ENCODE measurements at regions not wholly inside any gene's neighbourhood (a gene's known extent, or its start where the extent isn't known, plus 50 kb on each side); places are given as distances from the start of the nearest gene placed in this dataset.
"Not testable (repeated sequence)": the region's sequence is repeated elsewhere in the genome, so short reads cannot be mapped to it uniquely, and the experiment has no call there.

- intact Hi-C loops (cut with micrococcal nuclease), result no loop called here
- no peak overlapping the region for H3K9ac ChIP-seq (ENCODE audit: low read length)
- Mint-ChIP-seq H3K4me3 (no peak overlapping the region), H3K27ac (no peak overlapping the region), H3K9me3 (ENCODE audit: insufficient read depth) (no peaks in the 10 kb centered on the region), H3K27me3 (no peaks in the 10 kb centered on the region), H3K4me1 (no peaks in the 10 kb centered on the region)
- H3K27me3 ChIP-seq (replicated peaks in 1 of 4; ENCODE audit: control extremely low read depth in 1 of 4, control insufficient read depth in 3 of 4, insufficient read depth in 4 of 4, low read length in 3 of 4), result no peaks in the 10 kb centered on the region
- ChIA-PET POLR2A (no interaction called here), CTCF (no interaction called here)
- TF ChIP-seq CTCF (IDR thresholded peaks at IDR 0.05) (no peak), EZH2 (IDR thresholded peaks at IDR 0.05; ENCODE audit: borderline replicate concordance, insufficient read depth, low read depth, low read length, poor library complexity, severe bottlenecking) (no peak)
- H3K36me3 ChIP-seq (replicated peaks in 1 of 2; ENCODE audit: control extremely low read depth in 1 of 2, control insufficient read depth in 1 of 2, extremely low read depth in 1 of 2, insufficient read depth in 2 of 2, low read length in 1 of 2), result no peaks in the 10 kb centered on the region
- H3K79me2 ChIP-seq (ENCODE audit: control insufficient read depth, insufficient read depth, low read length), result no peaks in the 10 kb centered on the region
- ATAC-seq (ENCODE audit: low read depth) (no peak), DNase-seq (no peak)
- H2AFZ ChIP-seq (ENCODE audit: insufficient read depth, low read depth, low read length, poor library complexity, severe bottlenecking), result no peak overlapping the region
- no peaks in the 10 kb centered on the region for H4K20me1 ChIP-seq (ENCODE audit: control insufficient read depth, insufficient read depth, low read length, poor library complexity, severe bottlenecking)
- no peak overlapping the region for H3K4me2 ChIP-seq (replicated peaks; ENCODE audit: low read depth, low read length, poor library complexity, severe bottlenecking)
- no peaks in the 10 kb centered on the region for H3K4me1 ChIP-seq (ENCODE audit: control insufficient read depth in 2 of 2, insufficient read depth in 2 of 2, low read length in 2 of 2)
- no peak overlapping the region for H3K4me3 ChIP-seq (ENCODE audit: control extremely low read depth in 1 of 5, extremely low read depth in 1 of 5, insufficient read depth in 1 of 5, low read depth in 2 of 5, low read length in 4 of 5)
- no peak overlapping the region for H3K27ac ChIP-seq (ENCODE audit: low read length in 2 of 2)
- H3K9me3 ChIP-seq (ENCODE audit: control extremely low read depth in 1 of 3, control insufficient read depth in 2 of 3, insufficient read depth in 1 of 3, low read length in 2 of 3), result no peaks in the 10 kb centered on the region
- WGBS (ENCODE audit: insufficient coverage), result no CpG with 5 or more reads among the region's 2 CpGs
These were observed 61.8 kb upstream of the FAT3 start for GRCh38 chr11:92162776-92163175.

GRCh38 chr11:92159931-92160330 is 64.7 kb upstream of the FAT3 start:
- no peaks in the 10 kb centered on the region for H3K36me3 ChIP-seq (replicated peaks in 1 of 2; ENCODE audit: control extremely low read depth in 1 of 2, control insufficient read depth in 1 of 2, extremely low read depth in 1 of 2, insufficient read depth in 2 of 2, low read length in 1 of 2)
- H3K27me3 Mint-ChIP-seq, result no peaks in the 10 kb centered on the region
- POLR2A ChIA-PET, result no interaction called here
- H3K9me3 ChIP-seq (ENCODE audit: control extremely low read depth in 1 of 3, control insufficient read depth in 2 of 3, insufficient read depth in 1 of 3, low read length in 2 of 3), result peaks cover 0 to 3% (median 0%) of the 10 kb centered on the region in 3 donors
- no peaks in the 10 kb centered on the region for H3K79me2 ChIP-seq (ENCODE audit: control insufficient read depth, insufficient read depth, low read length)
- no peaks in the 10 kb centered on the region for H3K9me3 Mint-ChIP-seq (ENCODE audit: insufficient read depth)
- TF ChIP-seq EZH2 (IDR thresholded peaks at IDR 0.05; ENCODE audit: borderline replicate concordance, insufficient read depth, low read depth, low read length, poor library complexity, severe bottlenecking) (no peak), CTCF (IDR thresholded peaks at IDR 0.05) (no peak)
- no peak overlapping the region for H3K27ac Mint-ChIP-seq
- no peak for DNase-seq
- CTCF ChIA-PET, result no interaction called here
- no CpG with 5 or more reads among the region's 1 CpG for WGBS (ENCODE audit: insufficient coverage)
- no peaks in the 10 kb centered on the region for H3K27me3 ChIP-seq (replicated peaks in 1 of 4; ENCODE audit: control extremely low read depth in 1 of 4, control insufficient read depth in 3 of 4, insufficient read depth in 4 of 4, low read length in 3 of 4)
- H3K4me3 ChIP-seq (ENCODE audit: control extremely low read depth in 1 of 5, extremely low read depth in 1 of 5, insufficient read depth in 1 of 5, low read depth in 2 of 5, low read length in 4 of 5), result no peak overlapping the region
- no peak overlapping the region for H3K27ac ChIP-seq (ENCODE audit: low read length in 2 of 2)
- no peaks in the 10 kb centered on the region for H3K4me1 ChIP-seq (ENCODE audit: control insufficient read depth in 2 of 2, insufficient read depth in 2 of 2, low read length in 2 of 2)
- H3K9ac ChIP-seq (ENCODE audit: low read length), result no peak overlapping the region
- intact Hi-C loops (cut with micrococcal nuclease), result no loop called here
- H4K20me1 ChIP-seq (ENCODE audit: control insufficient read depth, insufficient read depth, low read length, poor library complexity, severe bottlenecking), result no peaks in the 10 kb centered on the region
- H3K4me2 ChIP-seq (replicated peaks; ENCODE audit: low read depth, low read length, poor library complexity, severe bottlenecking), result no peak overlapping the region
- no peak for ATAC-seq (ENCODE audit: low read depth)
- no peak overlapping the region for H3K4me3 Mint-ChIP-seq
- H3K4me1 Mint-ChIP-seq, result no peaks in the 10 kb centered on the region
- H2AFZ ChIP-seq (ENCODE audit: insufficient read depth, low read depth, low read length, poor library complexity, severe bottlenecking), result no peak overlapping the region

- intact Hi-C loops (cut with micrococcal nuclease); H2AFZ ChIP-seq (ENCODE audit: insufficient read depth, low read depth, low read length, poor library complexity, severe bottlenecking); H3K9me3 ChIP-seq (ENCODE audit: control extremely low read depth in 1 of 3, control insufficient read depth in 2 of 3, insufficient read depth in 1 of 3, low read length in 2 of 3); H3K79me2 ChIP-seq (ENCODE audit: control insufficient read depth, insufficient read depth, low read length); DNase-seq; H3K9ac ChIP-seq (ENCODE audit: low read length); H3K27ac ChIP-seq (ENCODE audit: low read length in 2 of 2); H3K4me2 ChIP-seq (replicated peaks; ENCODE audit: low read depth, low read length, poor library complexity, severe bottlenecking); H4K20me1 ChIP-seq (ENCODE audit: control insufficient read depth, insufficient read depth, low read length, poor library complexity, severe bottlenecking); H3K27me3 ChIP-seq (replicated peaks in 1 of 4; ENCODE audit: control extremely low read depth in 1 of 4, control insufficient read depth in 3 of 4, insufficient read depth in 4 of 4, low read length in 3 of 4); POLR2A ChIA-PET; H3K4me1 Mint-ChIP-seq; H3K4me3 ChIP-seq (ENCODE audit: control extremely low read depth in 1 of 5, extremely low read depth in 1 of 5, insufficient read depth in 1 of 5, low read depth in 2 of 5, low read length in 4 of 5); H3K27me3 Mint-ChIP-seq; H3K4me1 ChIP-seq (ENCODE audit: control insufficient read depth in 2 of 2, insufficient read depth in 2 of 2, low read length in 2 of 2); ATAC-seq (ENCODE audit: low read depth); H3K9me3 Mint-ChIP-seq (ENCODE audit: insufficient read depth); H3K36me3 ChIP-seq (replicated peaks in 1 of 2; ENCODE audit: control extremely low read depth in 1 of 2, control insufficient read depth in 1 of 2, extremely low read depth in 1 of 2, insufficient read depth in 2 of 2, low read length in 1 of 2); H3K27ac Mint-ChIP-seq; H3K4me3 Mint-ChIP-seq; CTCF ChIA-PET: not testable (repeated sequence)
- 94% methylated on average over 13 of the region's 35 CpGs for WGBS (ENCODE audit: insufficient coverage)
These were observed 67.2 kb upstream of the FAT3 start for GRCh38 chr11:92157390-92157789.
